Skeletal muscle tissue (tissue), 3 donors: ENCODE measurements at regions not wholly inside any gene's neighbourhood (a gene's known extent, or its start where the extent isn't known, plus 50 kb on each side); places are given as distances from the start of the nearest gene placed in this dataset.

Source experiments
- H3K27ac ChIP-seq: one replicate; pipeline ENCODE4 v1.7.0; 2013; ENCODE audit warnings: mild to moderate bottlenecking, low read depth, low read length, inconsistent platforms
- H3K27me3 ChIP-seq, 3 donors: one replicate each; pipeline ENCODE4 v1.7.0; 2013; ENCODE audit warnings: low read length in 3 of 3; ENCODE audit not compliant: control insufficient read depth in 3 of 3, insufficient read depth in 3 of 3
- H3K36me3 ChIP-seq, 3 donors: one replicate each; pipeline ENCODE4 v1.7.0; 2013; ENCODE audit warnings: low read length in 3 of 3; ENCODE audit not compliant: control insufficient read depth in 3 of 3, insufficient read depth in 3 of 3
- H3K4me1 ChIP-seq, 3 donors: one replicate each; pipeline ENCODE4 v1.7.0; 2013; ENCODE audit warnings: low read length in 3 of 3, mild to moderate bottlenecking in 3 of 3; ENCODE audit not compliant: control insufficient read depth in 3 of 3, insufficient read depth in 3 of 3
- H3K4me3 ChIP-seq, 3 donors: one replicate each; pipeline ENCODE4 v1.7.0; 2013; ENCODE audit warnings: low read length in 3 of 3
- H3K9ac ChIP-seq, 3 donors: one replicate each; pipeline ENCODE4 v1.7.0; 2013; ENCODE audit warnings: low read length in 3 of 3, mild to moderate bottlenecking in 3 of 3, moderate library complexity in 2 of 3, low read depth in 1 of 3
- H3K9me3 ChIP-seq, 3 donors: one replicate each; pipeline ENCODE4 v1.7.0; 2013; ENCODE audit warnings: low read length in 3 of 3; ENCODE audit not compliant: control insufficient read depth in 3 of 3
- donor health status: Osteomylitis.

DNA sequence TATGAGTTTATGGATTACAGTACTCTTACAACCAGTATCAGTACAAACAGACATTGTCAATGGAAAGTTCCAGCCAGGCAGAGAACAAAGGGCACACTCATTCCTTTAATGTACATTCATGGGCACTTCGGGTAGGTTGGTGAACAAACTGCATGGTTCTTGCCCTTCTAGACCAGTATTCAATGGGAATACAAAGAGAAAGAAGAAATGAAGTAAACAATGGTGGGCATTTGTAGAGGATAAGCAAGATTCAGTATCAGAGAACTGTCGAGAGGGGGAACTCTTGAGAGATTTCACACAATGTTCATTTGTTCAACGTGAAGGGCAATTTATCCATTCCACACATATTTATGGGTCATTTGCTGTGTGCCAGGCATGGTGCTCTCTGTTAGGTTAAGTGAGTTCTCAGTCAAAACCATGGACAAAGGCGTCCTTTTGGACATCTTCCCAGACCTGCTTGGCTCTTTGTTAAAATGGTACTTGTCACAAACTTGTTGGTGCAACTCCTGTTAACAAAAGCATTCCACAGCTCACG is 714.8 kb downstream of the DHX35 start:
- Histone ChIP-seq H3K9me3 (no peaks in the 10 kb centered on the region), H3K27me3 (no peaks in the 10 kb centered on the region), H3K9ac (no peak overlapping the region), H3K4me1 (no peaks in the 10 kb centered on the region), H3K4me3 (no peak overlapping the region), H3K36me3 (no peaks in the 10 kb centered on the region), H3K27ac (no peak overlapping the region)

DNA sequence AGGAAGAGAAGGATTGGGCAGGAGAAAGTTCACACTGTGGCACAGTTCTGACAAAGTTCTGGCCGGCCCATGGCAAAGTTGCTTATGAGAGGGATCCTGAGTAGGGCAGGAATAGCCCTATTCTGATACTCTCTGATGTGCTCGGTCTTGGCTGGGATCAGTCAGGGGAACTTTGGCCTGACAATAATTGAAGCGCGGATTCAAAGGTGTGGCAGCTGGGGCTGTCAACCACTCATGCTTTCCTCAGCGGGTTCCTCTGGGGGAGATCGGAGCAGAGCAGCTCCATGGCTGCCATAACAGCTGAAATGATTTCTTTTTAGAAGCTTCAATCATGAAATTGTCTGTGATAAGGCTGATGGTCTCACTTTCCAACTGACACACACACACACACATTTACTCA is 714.1 kb downstream of the DHX35 start:
- Histone ChIP-seq H3K27me3 (no peaks in the 10 kb centered on the region), H3K36me3 (no peaks in the 10 kb centered on the region)

DNA sequence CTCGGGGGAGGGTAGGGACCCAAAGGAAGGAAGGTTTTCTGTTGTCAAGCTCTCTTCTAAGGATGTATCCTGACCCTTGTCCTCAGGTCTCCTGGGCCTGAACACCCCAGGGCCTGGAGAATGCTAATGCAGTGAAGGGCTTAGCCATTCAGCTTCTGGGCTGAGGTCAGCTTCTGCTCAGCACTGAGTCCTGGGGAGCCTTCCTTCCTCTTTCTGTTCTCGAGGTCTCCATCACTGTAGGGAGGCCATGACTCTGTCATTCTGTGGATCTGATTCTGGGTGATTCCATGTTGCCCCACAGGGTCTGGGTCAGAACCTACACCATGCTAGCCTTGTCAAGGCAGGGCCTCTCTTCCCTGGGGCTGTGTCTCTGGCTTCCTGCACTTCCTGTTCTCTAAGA is 712.7 kb downstream of the DHX35 start:
- no peak overlapping the region for H3K9ac ChIP-seq
- H3K4me1 ChIP-seq, result no peaks in the 10 kb centered on the region

More for the DNA sequence above, 714.1 kb downstream of the DHX35 start:
- Histone ChIP-seq H3K4me1 (no peaks in the 10 kb centered on the region), H3K27ac (no peak overlapping the region), H3K4me3 (no peak overlapping the region), H3K9ac (no peak overlapping the region), H3K9me3 (no peaks in the 10 kb centered on the region)

DNA sequence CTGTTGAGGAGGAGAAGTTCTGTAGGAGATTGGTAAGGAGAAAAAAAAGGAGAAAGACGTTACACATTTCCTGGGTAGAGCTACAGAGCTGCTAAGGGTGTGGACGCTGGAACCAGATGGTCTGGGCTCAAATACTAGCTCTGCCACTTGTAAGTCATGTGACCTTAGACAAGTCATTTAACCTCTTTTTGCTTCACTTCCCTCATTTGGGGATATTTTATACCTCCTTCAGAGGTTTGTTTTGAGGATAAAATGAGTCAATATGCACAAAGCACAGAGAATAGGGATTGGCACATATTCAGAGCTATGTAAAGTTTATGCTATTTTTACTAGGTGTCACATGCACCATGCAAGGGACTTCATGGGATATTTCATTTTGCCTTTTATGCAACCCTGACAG is 708.8 kb downstream of the DHX35 start:
- no peaks in the 10 kb centered on the region for H3K27me3 ChIP-seq
- H3K36me3 ChIP-seq, result no peaks in the 10 kb centered on the region
- no peak overlapping the region for H3K9ac ChIP-seq
- H3K4me1 ChIP-seq, result no peaks in the 10 kb centered on the region
- H3K27ac ChIP-seq, result no peak overlapping the region
- no peaks in the 10 kb centered on the region for H3K9me3 ChIP-seq
- H3K4me3 ChIP-seq, result no peak overlapping the region

More for the DNA sequence above, 712.7 kb downstream of the DHX35 start:
- Histone ChIP-seq H3K27ac (no peak overlapping the region), H3K9me3 (no peaks in the 10 kb centered on the region), H3K36me3 (no peaks in the 10 kb centered on the region), H3K27me3 (no peaks in the 10 kb centered on the region), H3K4me3 (no peak overlapping the region)

DNA sequence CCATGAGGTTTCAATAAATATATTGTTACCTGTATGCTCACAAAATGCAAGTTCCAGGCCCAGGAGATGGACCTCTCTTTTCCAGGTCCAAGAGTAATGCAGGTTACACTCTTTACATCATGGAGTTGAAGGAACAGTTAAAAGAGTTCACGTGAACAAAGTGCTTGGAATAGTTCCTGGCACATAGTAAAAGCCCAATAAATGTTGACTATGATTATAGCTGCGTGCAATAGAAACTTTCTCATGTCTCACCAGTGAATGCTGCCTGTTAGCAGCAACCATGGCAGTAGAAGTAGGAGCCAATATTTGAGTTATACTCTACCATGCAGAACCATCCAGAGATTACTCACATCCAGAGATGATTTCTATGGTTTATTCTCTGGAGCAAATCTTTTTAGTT is 707.5 kb downstream of the DHX35 start:
- Histone ChIP-seq H3K4me3 (no peak overlapping the region), H3K27ac (no peak overlapping the region), H3K9ac (no peak overlapping the region), H3K27me3 (no peaks in the 10 kb centered on the region), H3K36me3 (no peaks in the 10 kb centered on the region), H3K4me1 (no peaks in the 10 kb centered on the region), H3K9me3 (no peaks in the 10 kb centered on the region)

DNA sequence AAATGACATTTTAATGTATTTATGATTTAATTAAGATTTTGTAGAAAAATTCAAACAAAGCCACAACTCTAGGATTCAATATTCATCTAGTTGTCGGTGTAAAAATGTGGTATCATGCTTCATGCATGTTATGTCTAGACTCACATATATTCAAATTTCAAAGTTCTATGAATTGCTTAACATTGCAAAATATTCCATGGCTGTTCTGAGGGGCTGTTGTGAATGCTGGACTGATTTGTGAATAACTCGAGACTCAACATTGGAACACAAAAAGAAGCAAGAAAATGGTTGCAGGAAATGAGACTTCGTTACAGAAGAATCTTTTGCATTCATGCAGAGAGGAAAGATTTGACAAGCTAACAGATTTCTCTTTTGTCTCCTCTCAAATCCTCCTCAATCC is 705.9 kb downstream of the DHX35 start:
- Histone ChIP-seq H3K9me3 (no peaks in the 10 kb centered on the region), H3K9ac (no peak overlapping the region), H3K4me1 (no peaks in the 10 kb centered on the region), H3K36me3 (no peaks in the 10 kb centered on the region), H3K27ac (no peak overlapping the region), H3K4me3 (no peak overlapping the region), H3K27me3 (no peaks in the 10 kb centered on the region)

DNA sequence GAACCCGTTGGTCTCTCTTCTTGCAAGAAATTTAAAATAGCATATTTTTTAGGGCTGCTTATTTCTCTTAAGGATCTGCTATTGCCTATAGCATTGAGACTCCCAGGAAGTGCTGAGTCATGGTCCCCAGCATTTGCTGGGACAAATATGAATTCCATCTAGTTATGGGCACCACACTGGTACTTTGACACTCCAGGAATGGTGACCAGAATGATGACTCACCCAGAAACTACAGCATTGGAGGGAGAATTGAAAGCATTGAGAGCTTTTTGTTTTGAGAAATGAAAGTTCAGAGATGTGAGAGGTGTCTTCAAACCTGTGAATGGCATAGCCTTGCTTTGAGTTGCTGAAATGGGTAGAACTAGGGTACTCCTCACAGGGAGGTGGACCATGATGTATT is 699.7 kb downstream of the DHX35 start:
- no peaks in the 10 kb centered on the region for H3K4me1 ChIP-seq
- no peaks in the 10 kb centered on the region for H3K27me3 ChIP-seq
- no peaks in the 10 kb centered on the region for H3K36me3 ChIP-seq
- H3K9me3 ChIP-seq, result no peaks in the 10 kb centered on the region
- no peak overlapping the region for H3K4me3 ChIP-seq
- H3K9ac ChIP-seq, result no peak overlapping the region
- no peak overlapping the region for H3K27ac ChIP-seq

DNA sequence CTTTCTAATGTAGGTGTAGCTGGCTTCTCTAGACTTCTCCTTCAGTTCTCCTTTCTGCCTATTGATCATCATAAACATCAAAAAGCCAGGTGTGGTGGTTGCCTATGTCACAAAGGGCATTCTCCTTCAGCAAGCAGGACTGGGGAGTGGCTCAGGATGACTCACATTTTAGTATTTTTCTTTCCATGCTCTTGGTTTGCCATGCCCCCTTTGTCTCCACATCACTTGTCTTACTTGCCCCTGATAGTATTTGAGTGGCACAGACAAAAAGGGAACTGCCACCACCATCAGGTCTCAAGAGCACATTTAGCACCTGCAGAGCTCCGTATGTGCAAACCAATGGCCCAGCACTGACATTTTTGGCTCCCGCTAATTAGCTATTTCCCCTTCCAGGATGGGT is 698.8 kb downstream of the DHX35 start:
- Histone ChIP-seq H3K9ac (no peak overlapping the region), H3K4me1 (no peaks in the 10 kb centered on the region), H3K27ac (no peak overlapping the region), H3K4me3 (no peak overlapping the region), H3K9me3 (no peaks in the 10 kb centered on the region), H3K27me3 (no peaks in the 10 kb centered on the region), H3K36me3 (no peaks in the 10 kb centered on the region)

DNA sequence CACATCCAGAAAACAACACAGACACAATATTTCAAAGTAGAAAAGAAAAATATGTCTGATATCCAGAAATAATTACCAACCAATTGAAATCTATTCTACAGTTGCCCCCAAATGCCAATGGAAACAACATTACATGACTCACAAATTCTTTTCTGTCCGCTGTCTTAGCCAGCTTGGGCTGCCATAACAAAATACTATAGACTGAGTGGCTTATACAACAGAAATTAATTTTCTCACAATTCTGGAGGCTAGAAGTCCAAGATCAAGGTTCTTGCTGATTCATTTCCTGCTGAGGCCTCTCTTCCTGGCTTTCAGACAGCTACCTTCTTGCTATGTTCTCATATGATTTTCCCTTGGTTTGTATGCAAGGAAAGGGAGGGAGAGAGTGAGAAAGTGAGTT is 698.1 kb downstream of the DHX35 start:
- H3K4me1 ChIP-seq, result no peaks in the 10 kb centered on the region
- no peak overlapping the region for H3K9ac ChIP-seq
- no peaks in the 10 kb centered on the region for H3K9me3 ChIP-seq
- no peak overlapping the region for H3K4me3 ChIP-seq
- H3K36me3 ChIP-seq, result no peaks in the 10 kb centered on the region
- H3K27me3 ChIP-seq, result no peaks in the 10 kb centered on the region
- H3K27ac ChIP-seq, result no peak overlapping the region

DNA sequence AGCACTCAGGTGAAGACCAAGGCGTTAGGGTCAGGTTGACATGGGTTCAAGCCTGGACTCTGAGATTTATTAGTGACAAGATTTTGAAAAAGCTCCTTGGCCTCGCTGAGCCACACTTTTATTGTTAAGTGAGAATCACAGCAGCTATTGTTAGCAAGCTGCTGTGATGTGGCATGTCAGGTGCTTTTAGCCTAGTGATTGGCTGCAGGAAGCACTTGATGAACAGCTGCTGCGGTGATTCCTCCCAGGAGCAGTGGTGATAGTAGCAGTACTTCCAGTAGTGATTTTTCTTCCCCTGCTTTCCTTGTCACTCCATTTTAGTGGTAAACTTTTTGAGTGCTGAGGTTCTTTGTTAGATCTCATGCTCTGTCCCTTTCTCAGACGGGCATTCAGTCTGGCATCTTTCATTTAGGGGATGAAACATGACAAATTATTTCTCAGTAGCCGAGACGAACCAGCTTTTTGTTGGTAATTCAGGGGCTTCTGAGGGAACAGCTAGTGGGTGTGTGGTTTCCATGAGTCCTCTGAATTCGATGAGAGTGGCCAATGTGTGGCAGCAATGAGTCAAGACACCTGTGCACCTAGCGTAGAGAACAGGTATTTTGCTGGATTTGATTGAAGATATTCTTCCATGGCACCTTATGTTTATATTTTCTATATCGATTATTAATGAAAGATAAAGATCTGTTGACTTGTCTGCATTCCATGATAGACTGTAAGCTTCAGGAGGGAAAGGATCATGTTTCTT is 696.7 kb downstream of the DHX35 start:
- no peaks in the 10 kb centered on the region for H3K9me3 ChIP-seq
- no peaks in the 10 kb centered on the region for H3K36me3 ChIP-seq

More for the DNA sequence above, 696.7 kb downstream of the DHX35 start:
- H3K9ac ChIP-seq, result no peak overlapping the region
- H3K27ac ChIP-seq, result no peak overlapping the region
- H3K27me3 ChIP-seq, result no peaks in the 10 kb centered on the region
- no peak overlapping the region for H3K4me3 ChIP-seq
- H3K4me1 ChIP-seq, result no peaks in the 10 kb centered on the region
